NK-92 (cell line): ENCODE measurements at regions not wholly inside any gene's neighbourhood (a gene's known extent, or its start where the extent isn't known, plus 50 kb on each side); places are given as distances from the start of the nearest gene placed in this dataset.

ENCODE experiments used
- DNase-seq: peaks from one replicate; lab custom pipeline; 2025; ENCODE audit not compliant: unreplicated experiment; lab: John Stamatoyannopoulos, UW

DNA sequence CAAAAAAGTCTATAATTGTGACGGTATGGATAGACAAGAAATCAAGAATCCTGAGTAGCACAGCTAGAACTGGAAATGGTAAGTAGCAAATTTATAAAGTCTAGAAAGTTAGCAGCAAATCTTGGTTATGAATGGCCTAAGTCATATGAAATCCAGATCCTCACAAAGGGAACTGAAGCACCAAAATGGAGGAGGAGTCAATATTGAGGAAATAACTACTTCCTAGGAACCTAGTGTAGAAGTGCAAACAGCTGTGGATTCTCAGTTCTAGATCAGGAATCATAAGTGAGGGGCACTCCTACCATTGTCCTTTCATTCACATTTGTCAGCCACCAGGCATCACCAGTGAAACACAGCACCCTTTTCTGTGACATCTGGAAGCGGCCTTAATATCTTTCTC, 202.2 kb upstream of the DCN start:
- no peak for DNase-seq

DNA sequence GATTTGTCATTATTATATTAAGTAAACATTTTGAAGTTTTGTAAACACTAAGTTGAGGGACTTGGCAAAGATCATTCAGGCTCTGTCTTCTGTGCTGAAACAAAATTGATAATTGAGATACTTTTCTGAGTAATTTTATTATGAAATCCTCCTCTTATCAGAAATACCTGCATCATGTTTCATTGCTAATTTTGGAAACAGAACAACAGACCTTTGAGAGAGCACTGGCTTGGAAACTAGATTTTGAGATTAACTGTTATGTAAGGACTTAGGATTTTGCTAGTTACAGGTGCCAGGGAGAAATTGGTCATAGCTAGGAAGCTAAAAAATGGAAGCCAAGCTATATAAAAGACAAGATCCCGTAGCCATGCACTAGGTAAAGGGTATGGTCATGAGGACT, 201.7 kb upstream of the DCN start:
- DNase-seq, result no peak

DNA sequence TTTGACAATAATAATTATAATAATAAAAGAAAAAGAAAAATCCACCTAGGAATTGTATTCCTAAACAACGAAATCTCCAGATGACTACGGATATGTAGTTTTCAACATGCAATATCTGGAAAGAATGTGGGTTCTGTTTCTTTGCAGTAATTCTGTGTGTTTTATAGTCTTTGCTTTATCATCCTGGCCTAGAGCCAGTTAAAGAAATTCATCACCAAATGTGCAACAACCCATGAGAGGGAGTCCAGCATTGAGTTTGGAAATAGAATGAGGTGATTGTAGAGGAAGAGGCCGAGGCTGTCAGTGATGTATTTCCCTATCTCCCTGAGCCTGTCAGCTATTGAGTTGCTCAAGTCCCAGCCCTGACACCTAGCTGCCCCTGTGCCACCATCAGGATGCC, 200.5 kb upstream of the DCN start:
- DNase-seq, result no peak

DNA sequence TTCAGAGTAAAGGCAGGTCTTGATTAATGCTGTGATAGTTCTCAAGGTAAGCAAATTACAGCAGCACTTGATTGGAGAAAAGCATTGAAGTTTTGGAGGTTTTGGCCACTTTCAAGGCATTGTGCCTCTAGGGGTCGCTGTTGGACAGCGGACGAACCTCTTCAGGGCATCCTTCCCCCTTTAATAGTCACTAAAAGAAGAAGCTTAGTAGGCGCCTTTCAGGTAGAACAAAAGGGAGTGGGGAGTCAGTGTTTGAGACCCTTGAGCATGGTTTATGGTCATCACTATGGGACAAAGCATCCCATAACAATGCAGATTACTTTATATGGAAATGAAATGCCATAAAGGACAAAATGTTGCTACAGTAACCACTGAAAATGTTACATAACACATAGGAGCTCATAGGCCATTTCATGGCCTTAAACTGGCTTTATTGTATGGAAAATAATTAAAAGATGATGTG, 199.5 kb upstream of the DCN start:
- peak; percentile 34 for DNase-seq

DNA sequence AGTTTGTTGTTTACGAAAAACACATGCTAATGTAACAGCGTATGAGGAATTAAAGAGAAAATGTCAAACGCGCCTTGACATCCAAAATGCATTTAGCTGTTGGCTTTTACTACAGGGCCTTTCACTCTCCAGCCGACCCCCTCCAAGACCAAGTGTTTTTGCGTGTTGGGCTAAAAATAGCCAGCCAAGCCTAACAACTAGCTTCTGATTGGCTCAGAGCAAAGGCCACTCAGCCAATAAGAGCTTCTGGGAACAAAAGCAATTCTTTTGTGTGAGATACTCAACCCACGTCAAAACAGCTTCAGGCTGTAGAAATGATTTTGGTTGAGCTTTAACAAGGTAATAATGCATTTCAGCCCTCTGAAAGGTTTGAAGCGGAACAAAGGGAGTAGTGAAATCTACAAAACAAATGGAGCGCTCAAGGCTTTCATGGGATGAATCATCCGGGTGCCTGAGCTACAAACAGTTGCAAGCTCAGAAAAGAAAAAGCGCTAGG, 198.7 kb upstream of the DCN start:
- DNase-seq, result no peak

DNA sequence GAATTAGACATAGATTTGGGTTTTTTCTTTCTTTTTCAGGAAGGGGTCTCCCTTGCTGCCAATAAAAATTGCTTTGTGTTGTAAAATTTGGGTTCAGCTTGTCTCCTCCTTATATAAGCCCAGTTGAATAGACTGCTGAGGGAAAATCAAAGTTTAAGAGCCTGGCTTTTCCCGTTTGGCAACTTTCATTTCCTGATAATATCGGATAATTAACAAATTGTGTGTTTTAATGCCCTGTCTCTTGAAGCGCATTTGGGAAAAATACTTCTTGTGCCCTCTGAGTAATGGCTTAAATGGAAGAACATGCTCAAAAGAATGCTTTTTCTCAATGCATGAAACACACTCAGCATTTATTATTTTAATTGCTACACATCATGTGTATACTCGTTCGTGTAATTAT, 198.0 kb upstream of the DCN start:
- no peak for DNase-seq

DNA sequence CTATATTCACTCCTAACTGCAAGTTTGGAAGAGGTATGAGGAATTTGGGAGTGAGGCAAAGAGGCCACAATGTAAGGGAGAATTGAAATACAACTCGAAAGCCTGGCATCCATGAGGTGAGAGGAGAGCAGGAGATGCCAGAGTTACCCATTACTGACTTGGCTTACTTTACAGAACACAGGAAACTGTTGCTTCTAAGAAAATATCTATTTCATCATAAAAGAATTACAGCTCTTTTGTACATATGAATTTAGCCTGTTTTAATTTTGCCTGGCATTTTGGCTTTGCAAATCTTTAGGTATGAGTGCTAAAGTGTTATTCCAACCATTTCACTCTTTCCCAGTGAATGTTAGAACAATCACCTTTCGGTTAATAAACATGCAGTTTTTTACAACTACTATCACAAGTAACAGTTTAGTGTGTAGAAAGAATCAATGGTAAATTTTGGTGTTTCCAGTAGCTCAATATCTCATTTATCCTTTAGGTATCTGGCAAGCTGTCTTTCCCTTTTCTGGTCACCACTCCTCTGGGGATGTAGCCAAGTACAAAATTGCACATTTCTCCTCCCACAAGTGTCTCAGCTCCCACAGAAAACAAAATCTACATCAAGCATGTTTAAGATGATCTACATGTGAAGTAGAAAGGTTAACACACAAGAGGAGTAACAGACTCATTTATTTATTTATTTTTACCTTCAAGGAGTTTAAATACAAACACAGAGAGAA, 196.6 kb upstream of the DCN start:
- no peak for DNase-seq

DNA sequence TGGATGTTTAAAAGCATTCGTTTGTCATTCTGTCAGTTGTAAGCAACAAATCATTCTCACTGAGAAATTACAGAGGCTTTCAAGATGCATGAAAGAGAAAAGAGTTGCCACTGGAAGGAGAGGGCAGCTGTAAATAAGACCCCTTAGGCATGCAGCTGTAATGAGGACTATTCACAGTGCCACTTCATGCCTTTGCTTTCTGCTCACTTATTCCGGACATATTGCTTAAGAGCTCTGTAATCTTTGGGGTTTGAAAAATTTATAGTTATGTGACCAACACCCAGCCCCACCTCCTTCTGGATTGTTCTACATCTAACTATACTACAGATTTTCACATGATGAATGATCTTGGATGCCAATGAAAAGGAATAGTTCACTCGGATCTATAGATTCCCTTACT, 194.8 kb upstream of the DCN start:
- DNase-seq, result no peak

DNA sequence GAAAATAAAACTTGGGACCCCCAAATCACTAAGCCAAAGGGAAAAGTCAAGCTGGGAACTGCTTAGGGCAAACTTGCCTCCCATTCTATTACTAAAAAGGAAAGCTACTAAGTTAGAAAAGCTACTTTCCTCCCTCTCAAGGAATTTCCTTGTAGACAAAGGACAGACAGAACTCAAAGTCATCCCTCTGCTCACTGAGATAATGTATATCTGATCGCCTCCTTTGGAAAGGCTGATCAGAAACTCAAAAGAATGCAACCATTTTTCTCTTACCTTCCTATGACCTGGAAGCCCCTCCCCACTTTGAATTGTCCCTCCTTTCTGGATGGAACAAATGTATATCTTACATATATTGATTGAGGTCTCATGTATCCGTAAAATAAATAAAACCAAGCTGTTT, 190.5 kb upstream of the DCN start:
- DNase-seq, result no peak

DNA sequence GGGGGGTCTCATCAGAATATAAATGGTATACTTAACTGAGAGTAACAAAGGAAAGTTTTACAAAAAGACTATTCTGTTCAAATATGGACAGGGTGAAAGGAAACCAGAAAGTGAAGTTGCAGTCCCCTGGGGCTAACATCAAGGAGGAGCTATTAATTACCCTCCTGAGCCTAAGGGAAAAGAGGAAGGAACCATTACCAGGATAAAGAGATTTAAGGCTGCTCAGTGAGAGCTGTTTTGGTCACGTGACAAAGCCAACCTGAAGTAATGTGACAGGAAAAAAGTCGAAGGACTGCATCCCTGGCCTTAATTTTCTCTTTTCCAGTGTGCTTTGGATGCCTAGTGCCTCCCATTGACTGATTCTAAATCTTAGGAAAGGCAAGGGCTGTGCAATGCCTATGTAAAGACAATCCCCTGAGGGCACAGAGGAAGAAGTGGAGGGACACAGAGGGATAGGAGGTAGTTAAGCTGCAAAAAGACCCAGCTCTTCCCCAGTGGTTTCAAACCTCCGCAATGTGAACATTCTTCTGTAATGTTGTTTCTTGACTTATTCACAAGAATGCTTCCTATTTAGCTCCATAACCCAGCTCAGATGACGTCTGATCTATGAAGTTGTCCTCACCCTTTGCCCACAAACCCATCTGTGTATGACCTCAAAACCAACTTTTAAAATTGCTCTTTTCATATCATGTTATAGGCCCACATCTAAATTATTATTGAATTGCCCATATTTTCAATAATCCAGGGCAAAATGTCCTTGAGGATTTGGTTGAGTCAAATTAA, 187.7 kb upstream of the DCN start:
- DNase-seq, result no peak

DNA sequence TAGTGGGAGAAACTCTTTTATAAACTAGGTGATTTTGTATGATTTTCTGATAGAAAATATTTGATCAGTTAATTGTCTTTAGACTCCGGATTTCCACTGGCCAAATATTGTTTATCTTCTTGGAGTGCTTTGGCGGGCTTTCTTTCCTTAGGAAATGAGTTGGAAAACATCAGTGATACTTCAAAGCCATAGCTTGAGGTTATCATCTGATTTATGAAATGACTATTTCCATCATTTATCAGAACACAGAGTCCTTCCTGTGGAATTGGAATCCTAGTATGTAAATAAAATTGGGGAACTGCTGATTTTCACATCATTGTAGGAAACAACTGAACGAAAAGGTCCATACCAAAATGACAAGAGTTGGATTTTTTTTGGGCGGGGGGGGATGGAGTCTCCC, 186.0 kb upstream of the DCN start:
- DNase-seq, result no peak

DNA sequence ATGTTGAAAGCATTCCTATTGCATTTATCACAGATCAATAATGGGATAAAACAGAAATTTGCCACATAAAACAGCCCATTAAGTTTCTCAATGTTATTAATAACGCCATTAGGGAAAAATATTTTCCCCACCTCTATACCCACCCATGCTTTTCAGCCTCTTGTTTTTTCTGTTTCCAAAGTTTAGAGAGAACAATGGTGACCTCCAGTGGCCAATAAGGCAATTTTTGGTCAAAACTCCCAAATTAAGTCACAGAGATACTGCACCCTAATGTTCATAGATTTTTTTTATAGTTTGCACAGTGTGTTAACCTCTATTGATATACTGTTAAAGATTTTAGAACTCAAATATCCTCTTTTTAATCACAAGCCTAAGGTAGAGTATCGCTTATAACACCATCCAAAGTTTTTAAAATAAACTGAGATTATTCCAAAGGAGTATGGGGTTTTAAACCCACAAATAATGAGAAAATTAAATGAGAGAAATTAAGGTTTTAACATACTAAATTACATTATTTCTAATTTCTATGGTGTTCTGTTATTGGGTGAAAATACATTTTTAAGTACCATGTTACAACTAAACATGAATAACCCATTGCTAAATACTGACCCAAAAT, 184.7 kb upstream of the DCN start:
- DNase-seq, result no peak

DNA sequence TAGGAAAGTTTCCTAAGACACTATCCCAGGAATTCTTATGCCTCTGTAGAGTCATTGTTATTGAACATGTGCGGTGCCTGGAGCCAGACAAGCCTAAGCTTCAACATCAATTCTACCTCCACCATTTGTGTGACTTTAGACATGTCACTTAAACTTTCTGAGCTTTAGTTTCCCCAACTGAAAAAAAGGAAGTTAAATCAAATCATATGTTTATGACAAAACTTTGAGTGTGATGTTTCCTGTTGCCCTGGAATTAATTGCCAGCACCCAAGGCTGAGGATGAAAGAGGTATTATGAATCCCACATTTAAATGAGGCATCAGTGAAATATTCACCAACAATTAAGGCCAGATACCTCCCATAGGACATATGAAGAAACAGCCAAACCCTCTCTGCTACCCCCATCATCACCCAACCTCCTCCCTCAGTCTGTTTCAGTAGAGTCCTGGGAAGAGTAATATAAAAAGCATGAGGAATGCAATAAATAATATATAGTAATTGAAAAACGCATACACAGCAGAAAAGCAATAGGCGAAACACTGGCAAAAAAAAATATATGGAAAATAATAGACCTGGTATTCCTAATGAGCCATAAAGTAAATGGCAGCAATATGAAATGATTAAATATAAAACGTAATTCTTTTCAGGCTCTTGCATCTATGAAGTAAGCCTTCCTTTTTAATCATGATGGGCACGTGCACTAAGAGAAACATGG, 182.0 kb upstream of the DCN start:
- DNase-seq, result no peak

DNA sequence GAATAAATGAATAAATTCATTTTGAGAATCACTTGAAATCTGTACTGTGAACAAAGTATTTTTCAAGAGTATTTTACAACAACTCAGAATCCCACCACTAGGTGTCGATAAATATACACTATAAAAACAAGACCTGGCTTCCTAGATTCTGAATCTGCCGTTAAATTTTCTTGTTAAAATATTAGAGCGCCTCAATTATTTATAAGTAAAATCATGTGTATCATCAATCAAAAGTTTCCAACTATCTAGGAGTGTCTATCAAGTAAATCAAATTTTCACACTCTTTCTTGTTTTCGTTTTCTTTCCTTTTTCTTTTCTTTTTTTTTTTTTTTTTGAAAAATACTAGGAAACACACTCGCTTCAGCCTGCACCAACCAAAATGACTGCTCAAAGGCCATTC, 179.2 kb upstream of the DCN start:
- no peak for DNase-seq

DNA sequence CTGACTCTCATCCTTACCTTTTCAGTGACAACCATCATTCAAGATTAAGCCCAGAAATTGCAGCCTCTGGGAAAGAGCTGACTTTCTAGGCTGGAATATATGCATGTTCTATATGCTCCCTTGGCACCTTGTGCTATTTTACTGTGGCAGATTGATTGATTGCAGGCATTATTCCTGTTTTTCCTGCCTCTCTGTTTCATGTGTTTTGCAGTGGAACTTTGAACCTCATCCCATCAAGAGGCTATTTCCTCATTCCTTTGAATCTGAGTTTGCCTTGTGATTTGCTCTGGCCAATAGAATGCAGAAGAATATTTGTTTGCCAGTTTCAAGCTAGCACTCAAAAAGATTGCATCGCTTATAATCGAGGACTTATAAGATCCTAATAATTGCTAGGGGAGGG, 174.8 kb upstream of the DCN start:
- no peak for DNase-seq

DNA sequence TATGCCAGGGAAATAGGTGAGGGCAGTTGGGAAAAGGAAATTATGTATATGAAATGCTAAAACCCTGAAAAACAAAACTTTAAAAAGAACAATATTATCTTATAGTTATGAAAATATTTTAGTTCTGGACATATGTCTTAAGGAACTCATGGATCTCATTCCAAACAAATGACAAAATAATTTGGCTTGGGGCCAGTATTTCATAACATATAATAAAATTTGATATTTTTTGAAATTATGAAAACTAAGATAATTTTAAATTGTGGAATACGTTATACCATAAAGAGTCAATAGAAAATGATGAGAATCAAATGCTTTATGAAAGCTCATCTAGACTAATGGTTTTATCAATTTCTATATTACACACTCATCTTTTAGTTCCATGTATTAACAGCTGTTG, 173.8 kb upstream of the DCN start:
- no peak for DNase-seq

DNA sequence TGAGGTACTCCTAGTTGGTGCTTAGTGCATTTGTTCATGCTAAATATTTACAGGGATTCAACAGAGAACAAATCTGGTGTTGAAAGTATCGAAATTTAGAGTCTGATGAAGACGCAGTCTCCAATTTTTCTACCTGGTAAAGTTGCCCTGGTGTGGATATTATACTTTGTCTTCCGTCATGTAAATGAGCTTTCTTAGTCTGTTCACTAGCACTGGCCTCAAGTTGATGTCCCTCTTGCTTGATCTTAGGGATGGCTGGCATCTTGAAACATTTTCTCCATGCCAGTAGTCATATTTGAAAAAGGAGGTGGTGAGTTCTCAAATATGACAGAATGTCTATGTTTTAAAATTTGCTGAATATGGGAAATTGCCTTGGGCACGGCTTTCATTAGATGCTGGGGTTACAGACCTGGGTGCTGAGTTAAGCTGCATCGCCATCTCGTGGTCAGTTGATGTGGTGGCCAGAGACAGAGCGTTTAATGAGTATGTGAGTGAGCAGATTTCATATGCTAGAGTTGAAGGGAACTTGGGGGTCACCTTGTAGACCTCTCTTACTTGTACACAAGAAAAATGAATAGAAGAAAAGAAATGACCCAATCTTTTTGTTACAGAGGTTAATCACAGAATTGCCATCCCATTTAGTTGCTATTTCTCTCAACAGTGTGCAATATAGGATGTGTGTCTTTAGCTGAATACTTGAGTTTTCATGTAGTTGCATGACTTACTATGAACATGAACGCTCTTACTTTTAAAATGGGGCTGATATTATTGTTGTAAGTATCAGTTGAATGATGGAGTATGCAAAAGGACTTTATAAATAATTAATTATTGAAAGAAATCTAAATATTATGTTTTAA, 172.8 kb upstream of the DCN start:
- DNase-seq, result no peak

DNA sequence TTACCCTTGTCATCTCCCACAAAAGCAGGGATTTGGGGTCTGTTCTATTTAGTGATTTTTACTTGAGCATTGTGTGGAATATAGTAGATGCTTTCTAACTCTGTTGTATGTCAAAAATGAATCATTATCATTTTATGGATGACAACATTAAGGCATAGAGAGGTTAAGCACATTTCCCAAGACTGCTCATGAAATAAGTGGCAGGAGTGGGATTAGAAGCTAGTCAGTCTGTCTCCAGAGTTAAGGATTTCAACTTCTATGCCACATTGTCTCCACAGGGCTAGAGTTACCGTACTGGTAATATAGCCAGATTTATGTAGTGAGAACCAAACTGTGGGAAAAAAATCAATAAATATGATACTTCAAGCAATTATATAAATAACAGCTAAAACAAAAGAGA, 170.6 kb upstream of the DCN start:
- DNase-seq, result no peak

DNA sequence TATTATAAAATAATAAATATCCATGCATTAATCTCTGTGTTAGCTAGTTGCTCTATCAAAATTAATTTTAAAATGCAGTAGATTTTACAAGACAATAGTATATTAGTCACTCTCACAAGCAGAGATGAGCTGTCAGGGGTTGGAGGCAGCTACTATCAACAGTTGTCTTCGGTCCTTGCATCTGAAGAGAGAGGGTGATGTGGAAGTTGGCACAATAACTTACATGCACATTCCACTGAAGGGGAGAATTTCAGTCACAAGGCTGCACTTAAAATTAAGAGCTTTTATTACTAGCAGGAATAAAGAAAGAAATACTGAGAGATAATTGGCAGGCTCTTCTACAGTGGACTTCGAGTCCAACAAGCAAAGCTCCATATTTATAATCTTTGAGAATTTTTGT, 166.9 kb upstream of the DCN start:
- DNase-seq, result no peak

DNA sequence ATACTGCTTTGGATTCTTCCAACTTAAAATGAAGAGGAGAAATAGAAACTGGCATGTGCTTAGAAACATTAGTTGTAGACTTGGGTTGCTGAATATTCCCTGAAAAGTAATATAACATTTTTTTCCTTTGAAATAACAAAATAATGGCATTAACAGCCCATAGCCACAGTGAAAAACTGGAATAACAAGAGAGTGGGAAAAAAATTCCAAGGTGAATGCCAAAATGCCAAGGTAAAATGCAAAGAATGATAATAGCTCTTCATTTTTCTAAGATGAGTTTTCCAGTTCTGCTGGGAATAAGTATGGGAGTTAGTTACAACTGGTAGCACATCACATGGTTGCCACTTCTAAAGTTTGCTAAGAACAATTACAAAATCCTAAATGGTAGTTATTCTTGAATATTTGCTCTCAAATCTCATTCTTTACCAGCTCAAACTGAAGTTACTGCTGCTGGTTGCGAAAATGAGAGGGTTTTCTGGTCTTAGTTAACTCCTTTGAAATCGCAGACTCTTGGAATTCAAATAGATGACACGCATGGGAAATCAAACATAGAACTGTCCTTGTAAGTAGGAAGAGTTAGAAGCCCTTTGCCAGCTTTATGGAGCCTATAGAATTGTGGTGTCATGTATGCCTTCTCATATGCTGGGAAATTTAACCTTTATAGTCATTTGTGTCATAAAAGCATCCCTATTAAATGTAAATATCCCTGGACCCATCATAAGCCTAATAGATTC, 165.0 kb upstream of the DCN start:
- no peak for DNase-seq
